ENCODE measurements at regions not wholly inside any gene's neighbourhood (a gene's known extent, or its start where the extent isn't known, plus 50 kb on each side); places are given as distances from the start of the nearest gene placed in this dataset.

- TF ChIP-seq, protein P1, sequence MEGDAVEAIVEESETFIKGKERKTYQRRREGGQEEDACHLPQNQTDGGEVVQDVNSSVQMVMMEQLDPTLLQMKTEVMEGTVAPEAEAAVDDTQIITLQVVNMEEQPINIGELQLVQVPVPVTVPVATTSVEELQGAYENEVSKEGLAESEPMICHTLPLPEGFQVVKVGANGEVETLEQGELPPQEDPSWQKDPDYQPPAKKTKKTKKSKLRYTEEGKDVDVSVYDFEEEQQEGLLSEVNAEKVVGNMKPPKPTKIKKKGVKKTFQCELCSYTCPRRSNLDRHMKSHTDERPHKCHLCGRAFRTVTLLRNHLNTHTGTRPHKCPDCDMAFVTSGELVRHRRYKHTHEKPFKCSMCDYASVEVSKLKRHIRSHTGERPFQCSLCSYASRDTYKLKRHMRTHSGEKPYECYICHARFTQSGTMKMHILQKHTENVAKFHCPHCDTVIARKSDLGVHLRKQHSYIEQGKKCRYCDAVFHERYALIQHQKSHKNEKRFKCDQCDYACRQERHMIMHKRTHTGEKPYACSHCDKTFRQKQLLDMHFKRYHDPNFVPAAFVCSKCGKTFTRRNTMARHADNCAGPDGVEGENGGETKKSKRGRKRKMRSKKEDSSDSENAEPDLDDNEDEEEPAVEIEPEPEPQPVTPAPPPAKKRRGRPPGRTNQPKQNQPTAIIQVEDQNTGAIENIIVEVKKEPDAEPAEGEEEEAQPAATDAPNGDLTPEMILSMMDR (IDR thresholded peaks at IDR 0.05) = no peak
- TF ChIP-seq RFX5 (IDR thresholded peaks at IDR 0.05; ENCODE audit: low read length) (no peak), FOXM1 (IDR thresholded peaks at IDR 0.05; ENCODE audit: low read depth) (no peak), MXI1 (IDR thresholded peaks at IDR 0.05; ENCODE audit: low read depth, low read length) (no peak), FOSL2 (IDR thresholded peaks at IDR 0.05; ENCODE audit: borderline replicate concordance, low read depth) (no peak), YY1 (IDR thresholded peaks at IDR 0.05; ENCODE audit: low read depth) (no peak), RAD21 (IDR thresholded peaks at IDR 0.05; ENCODE audit: low read length) (no peak), POLR2AphosphoS5 (IDR thresholded peaks at IDR 0.05; ENCODE audit: low read depth, low read length) (no peak), FOXJ3 (CRISPR knock-in tag; IDR thresholded peaks at IDR 0.05) (no peak), TEAD4 (IDR thresholded peaks at IDR 0.05; ENCODE audit: borderline replicate concordance, insufficient read depth) (no peak)
- TF ChIP-seq, protein P2, sequence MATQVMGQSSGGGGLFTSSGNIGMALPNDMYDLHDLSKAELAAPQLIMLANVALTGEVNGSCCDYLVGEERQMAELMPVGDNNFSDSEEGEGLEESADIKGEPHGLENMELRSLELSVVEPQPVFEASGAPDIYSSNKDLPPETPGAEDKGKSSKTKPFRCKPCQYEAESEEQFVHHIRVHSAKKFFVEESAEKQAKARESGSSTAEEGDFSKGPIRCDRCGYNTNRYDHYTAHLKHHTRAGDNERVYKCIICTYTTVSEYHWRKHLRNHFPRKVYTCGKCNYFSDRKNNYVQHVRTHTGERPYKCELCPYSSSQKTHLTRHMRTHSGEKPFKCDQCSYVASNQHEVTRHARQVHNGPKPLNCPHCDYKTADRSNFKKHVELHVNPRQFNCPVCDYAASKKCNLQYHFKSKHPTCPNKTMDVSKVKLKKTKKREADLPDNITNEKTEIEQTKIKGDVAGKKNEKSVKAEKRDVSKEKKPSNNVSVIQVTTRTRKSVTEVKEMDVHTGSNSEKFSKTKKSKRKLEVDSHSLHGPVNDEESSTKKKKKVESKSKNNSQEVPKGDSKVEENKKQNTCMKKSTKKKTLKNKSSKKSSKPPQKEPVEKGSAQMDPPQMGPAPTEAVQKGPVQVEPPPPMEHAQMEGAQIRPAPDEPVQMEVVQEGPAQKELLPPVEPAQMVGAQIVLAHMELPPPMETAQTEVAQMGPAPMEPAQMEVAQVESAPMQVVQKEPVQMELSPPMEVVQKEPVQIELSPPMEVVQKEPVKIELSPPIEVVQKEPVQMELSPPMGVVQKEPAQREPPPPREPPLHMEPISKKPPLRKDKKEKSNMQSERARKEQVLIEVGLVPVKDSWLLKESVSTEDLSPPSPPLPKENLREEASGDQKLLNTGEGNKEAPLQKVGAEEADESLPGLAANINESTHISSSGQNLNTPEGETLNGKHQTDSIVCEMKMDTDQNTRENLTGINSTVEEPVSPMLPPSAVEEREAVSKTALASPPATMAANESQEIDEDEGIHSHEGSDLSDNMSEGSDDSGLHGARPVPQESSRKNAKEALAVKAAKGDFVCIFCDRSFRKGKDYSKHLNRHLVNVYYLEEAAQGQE (IDR thresholded peaks at IDR 0.05; ENCODE audit: low read depth, low read length) = no peak
These were observed 528.3 kb downstream of the CD83 start for GRCh38 chr6:14645841-14646240.

Data from SK-N-SH (cell line).